ENCODE measurements at regions not wholly inside any gene's neighbourhood (a gene's known extent, or its start where the extent isn't known, plus 50 kb on each side); places are given as distances from the start of the nearest gene placed in this dataset.
A peak's percentile ranks its signal among the peaks of the same experiment; 100 is the strongest.

DNA sequence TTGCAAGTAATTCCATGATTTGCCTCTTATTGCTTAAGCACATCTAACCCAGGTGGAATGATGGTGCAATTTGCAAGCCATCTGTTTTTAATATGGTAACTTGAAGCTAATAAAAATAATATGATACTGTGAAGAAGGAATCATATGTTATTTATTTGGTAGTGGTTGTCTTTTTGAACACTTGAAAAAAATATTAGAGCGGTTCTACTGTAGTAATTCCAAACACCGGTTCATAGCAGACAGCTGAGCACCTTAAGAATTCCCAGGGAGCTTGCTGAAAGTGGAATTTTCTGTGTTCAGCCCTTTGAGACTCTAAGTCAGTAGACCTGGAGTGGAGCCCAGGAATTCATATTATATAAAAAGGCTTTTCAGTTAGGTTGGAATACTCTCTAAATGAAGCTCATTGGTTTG is 687.4 kb downstream of the EDEM1 start:
- H3K27ac Mint-ChIP-seq: no peak overlapping the region
- no peak for TF ChIP-seq CTCF (conservative IDR thresholded peaks at IDR 0.05)
- H3K27me3 Mint-ChIP-seq: no peaks in the 10 kb centered on the region
- no peaks in the 10 kb centered on the region for H3K36me3 Mint-ChIP-seq
- peaks cover 14% of the 10 kb centered on the region for H3K9me3 Mint-ChIP-seq
- no peak overlapping the region for H3K4me3 Mint-ChIP-seq
- no peak for DNase-seq (ENCODE audit: extremely low spot score, unreplicated experiment)
- peaks cover 17% of the 10 kb centered on the region for H3K4me1 Mint-ChIP-seq (ENCODE audit: unreplicated experiment)

GRCh38 chr3:5888851-5889250 is 701.3 kb downstream of the EDEM1 start:
- DNase-seq (ENCODE audit: extremely low spot score, unreplicated experiment): no peak
- Mint-ChIP-seq H3K36me3 (no peaks in the 10 kb centered on the region), H3K27me3 (no peaks in the 10 kb centered on the region), H3K9me3 (peaks cover 4% of the 10 kb centered on the region), H3K4me3 (peak overlapping the region; percentile 23), H3K4me1 (ENCODE audit: unreplicated experiment) (peaks cover 45% of the 10 kb centered on the region), H3K27ac (peak overlapping the region; percentile 59)
- TF ChIP-seq CTCF (conservative IDR thresholded peaks at IDR 0.05): no peak

DNA sequence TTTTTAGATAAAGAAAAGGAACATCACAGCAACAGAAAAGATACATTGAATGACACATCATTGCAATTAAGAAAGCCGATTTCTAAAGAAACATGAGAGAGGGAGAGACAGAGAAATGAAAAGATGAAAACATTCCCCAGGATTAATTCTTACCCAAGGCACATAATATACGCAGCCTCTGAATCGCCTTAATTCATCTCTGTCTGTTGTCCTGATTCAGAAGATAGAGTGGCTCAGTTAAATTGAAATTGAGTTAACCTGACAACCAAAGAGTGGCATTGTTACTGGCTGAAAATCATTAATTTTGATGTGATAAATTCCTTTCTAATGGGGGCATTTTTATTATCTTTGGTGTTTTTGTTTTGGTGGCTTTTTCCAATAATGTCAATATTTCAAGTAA is 701.9 kb downstream of the EDEM1 start:
- Mint-ChIP-seq H3K36me3 (no peaks in the 10 kb centered on the region), H3K4me3 (peak overlapping the region; percentile 23), H3K4me1 (ENCODE audit: unreplicated experiment) (peaks cover 43% of the 10 kb centered on the region), H3K27ac (peak overlapping the region; percentile 59), H3K9me3 (peaks cover 5% of the 10 kb centered on the region), H3K27me3 (no peaks in the 10 kb centered on the region)
- no peak for DNase-seq (ENCODE audit: extremely low spot score, unreplicated experiment)
- TF ChIP-seq CTCF (conservative IDR thresholded peaks at IDR 0.05): no peak

GRCh38 chr3:5891711-5892110 is 704.2 kb downstream of the EDEM1 start:
- Mint-ChIP-seq H3K9me3 (peaks cover 8% of the 10 kb centered on the region), H3K36me3 (no peaks in the 10 kb centered on the region), H3K27me3 (no peaks in the 10 kb centered on the region), H3K4me1 (ENCODE audit: unreplicated experiment) (peaks cover 43% of the 10 kb centered on the region), H3K4me3 (no peak overlapping the region), H3K27ac (peak overlapping the region; percentile 16)
- TF ChIP-seq CTCF (conservative IDR thresholded peaks at IDR 0.05): no peak
- DNase-seq (ENCODE audit: extremely low spot score, unreplicated experiment): no peak

- Mint-ChIP-seq H3K4me3 (no peak overlapping the region), H3K27ac (no peak overlapping the region), H3K36me3 (peaks cover 3% of the 10 kb centered on the region), H3K4me1 (ENCODE audit: unreplicated experiment) (peaks cover 13% of the 10 kb centered on the region), H3K9me3 (peaks cover 9% of the 10 kb centered on the region), H3K27me3 (no peaks in the 10 kb centered on the region)
- no peak for TF ChIP-seq CTCF (conservative IDR thresholded peaks at IDR 0.05)
- DNase-seq (ENCODE audit: extremely low spot score, unreplicated experiment): no peak
Observed at GRCh38 chr3:5898106-5898505, 710.6 kb downstream of the EDEM1 start.
